NCI-H446 (cell line): ENCODE measurements at regions not wholly inside any gene's neighbourhood (a gene's known extent, or its start where the extent isn't known, plus 50 kb on each side); places are given as distances from the start of the nearest gene placed in this dataset.
"Not testable (repeated sequence)": the region's sequence is repeated elsewhere in the genome, so short reads cannot be mapped to it uniquely, and the experiment has no call there.

ENCODE experiments used
- DNase-seq, 2 experiments: peaks; one replicate each; lab custom pipeline; 2025; lab: John Stamatoyannopoulos, UW

GRCh38 chr13:44750630-44751029 lies 174.5 kb upstream of the TSC22D1 start:
- DNase-seq, result no peak

- DNase-seq, result no peak
Measured at GRCh38 chr13:44749906-44750305, 173.8 kb upstream of the TSC22D1 start.

GRCh38 chr13:44748439-44748838 lies 172.3 kb upstream of the TSC22D1 start:
- no peak for DNase-seq

GRCh38 chr13:44747179-44747578 lies 171.0 kb upstream of the TSC22D1 start:
- DNase-seq, result no peak

DNA sequence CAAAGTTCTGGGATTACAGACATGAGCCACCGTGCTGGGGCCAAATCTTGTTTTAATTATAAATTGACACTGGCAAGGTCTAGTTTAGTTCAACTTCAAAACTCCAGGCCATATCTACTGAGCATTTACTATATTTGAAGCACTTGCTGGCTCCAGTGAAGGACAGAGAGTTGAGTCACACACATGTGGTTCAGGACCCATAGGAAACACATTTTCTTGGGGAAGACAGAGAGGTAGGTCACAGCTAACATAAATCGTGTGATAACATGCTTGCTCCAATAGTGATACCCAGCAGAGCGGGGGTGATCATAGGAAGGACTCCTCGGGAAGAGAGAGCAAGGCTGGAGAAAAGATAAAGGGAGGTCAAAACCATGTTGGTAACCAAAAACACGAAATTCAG lies 170.6 kb upstream of the TSC22D1 start:
- no peak for DNase-seq

GRCh38 chr13:44744880-44745633 lies 168.9 kb upstream of the TSC22D1 start:
- DNase-seq, result no peak

DNA sequence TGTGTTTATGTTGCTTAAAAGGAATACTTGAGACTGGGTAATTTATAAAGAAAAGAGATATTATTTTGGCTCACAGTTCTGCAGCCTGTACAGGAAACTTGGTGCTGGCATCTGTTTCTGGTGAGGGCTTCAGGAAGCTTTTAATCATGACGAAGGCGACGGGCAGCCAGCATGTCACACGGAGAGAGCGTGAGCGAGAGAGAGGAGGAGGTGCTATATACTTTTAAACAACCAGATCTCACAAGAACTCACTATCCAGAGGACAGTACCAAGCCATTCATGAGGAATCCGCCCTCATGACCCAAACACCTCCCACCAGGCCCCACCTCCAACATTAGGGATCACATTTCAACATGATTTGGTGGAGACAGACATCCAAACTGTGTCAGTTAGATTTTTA lies 163.4 kb upstream of the TSC22D1 start:
- no peak for DNase-seq

DNA sequence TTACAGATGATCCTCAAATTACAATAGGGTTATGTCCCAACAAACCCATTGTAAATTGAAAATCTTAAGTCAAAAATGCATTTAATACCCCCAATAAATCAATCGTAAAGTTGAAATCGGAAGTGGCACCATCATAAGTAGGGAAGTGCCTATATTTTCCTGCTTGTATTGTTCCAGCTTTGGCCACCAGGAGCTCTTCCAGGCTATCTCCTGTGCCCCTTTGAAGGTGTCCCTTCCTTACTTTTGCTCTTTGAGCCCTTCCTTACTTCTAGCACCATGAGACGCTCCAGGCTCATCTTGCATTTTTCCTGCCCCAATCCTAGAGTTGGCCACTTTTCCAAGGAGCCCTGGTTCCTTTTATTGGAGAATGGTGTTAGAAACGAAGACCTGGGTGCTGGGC lies 163.0 kb upstream of the TSC22D1 start:
- DNase-seq, result no peak

- no peak for DNase-seq
Measured at GRCh38 chr13:44738463-44738862, 162.3 kb upstream of the TSC22D1 start.

GRCh38 chr13:44735806-44736205 lies 159.7 kb upstream of the TSC22D1 start:
- DNase-seq, result no peak

- peak in 1 of 2 experiments; percentile 62 for DNase-seq
Measured at GRCh38 chr13:44734201-44734707, 158.1 kb upstream of the TSC22D1 start.

GRCh38 chr13:44732503-44733098 lies 156.5 kb upstream of the TSC22D1 start:
- DNase-seq, result no peak

- no peak for DNase-seq
Measured at GRCh38 chr13:44730851-44731250, 154.7 kb upstream of the TSC22D1 start.

DNA sequence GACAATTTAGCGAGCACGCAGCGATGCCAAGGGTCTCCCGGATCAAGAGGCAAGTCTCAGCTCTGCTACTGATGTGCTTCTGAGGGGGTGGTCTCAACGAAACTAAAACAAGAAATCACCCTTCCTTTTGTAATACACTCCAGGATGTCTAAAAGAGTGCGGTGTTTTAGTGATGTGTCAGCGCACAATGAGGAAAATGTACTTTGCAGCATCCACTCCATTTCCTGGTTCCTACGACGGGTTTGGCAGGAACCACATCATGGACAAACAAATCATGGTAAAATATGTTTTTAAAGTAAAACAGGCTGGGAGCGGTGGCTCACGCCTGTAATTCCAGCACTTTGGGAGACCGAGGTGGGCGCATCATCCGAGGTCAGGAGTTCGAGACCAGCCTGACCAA lies 154.0 kb upstream of the TSC22D1 start:
- DNase-seq, result no peak

GRCh38 chr13:44727591-44727990 lies 151.5 kb upstream of the TSC22D1 start:
- not testable (repeated sequence) for DNase-seq

GRCh38 chr13:44726778-44727177 lies 150.6 kb upstream of the TSC22D1 start:
- no peak for DNase-seq

- peak in 1 of 2 experiments; percentile 38 for DNase-seq
Measured at GRCh38 chr13:44726214-44726613, 150.1 kb upstream of the TSC22D1 start.

DNA sequence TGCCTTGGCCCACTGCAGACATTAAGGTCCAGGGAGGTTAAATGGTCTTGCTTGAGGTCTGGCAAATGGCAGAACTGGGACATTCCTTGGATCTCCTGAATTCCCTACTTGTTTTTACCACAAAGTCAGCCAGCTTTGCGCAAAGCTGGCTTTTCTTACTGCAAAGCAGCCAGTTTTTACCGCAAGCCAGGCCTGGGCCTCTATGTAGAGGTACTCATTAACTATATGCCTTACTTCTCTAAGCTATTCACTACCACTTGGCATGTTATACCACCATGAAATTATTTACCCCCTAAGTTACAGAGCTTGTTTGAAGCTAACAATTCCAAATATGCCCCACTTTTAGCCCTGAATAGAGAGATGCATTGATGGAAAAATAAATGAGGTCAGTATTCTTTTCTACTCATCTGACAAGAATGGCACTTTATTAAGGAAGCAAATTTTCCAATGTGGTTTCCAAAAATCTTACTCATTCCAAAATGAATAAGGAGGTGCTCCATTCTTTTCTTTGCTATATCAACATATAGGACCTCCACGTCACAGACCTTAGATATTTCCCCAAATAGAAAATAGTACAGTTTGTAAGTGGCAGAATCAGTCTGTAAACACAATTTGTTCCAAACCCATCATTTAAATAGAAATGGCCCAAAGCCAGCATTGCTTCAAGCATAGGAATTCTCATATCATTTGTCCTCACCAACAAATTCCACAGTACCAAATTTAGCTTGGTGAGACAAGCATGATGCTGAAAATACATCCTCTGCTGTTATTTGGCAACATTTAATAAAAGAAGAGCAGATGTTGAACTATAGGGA lies 143.9 kb upstream of the TSC22D1 start:
- no peak for DNase-seq

DNA sequence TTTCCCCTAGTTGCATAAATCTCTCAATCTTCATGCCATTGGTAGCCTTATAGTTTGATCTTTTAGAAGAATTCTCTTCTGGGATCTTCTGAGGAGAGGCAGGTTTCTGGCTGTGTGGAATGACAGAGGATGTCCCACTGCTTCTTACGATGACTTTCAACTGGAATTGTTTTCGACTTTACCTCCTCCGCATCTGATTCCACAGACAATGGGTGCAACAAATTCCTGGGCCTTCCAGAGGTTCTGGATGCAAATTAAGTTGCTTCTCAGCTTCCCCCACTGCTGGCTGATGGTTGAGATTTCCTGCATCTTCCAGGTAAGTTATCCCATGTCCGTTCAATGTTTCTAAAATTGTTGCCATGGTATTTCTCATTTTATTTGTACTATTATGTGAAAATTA lies 142.3 kb upstream of the TSC22D1 start:
- DNase-seq, result no peak

- DNase-seq, result peak; percentile 28 to 65
Measured at GRCh38 chr13:44715287-44716230, 139.4 kb upstream of the TSC22D1 start.

DNA sequence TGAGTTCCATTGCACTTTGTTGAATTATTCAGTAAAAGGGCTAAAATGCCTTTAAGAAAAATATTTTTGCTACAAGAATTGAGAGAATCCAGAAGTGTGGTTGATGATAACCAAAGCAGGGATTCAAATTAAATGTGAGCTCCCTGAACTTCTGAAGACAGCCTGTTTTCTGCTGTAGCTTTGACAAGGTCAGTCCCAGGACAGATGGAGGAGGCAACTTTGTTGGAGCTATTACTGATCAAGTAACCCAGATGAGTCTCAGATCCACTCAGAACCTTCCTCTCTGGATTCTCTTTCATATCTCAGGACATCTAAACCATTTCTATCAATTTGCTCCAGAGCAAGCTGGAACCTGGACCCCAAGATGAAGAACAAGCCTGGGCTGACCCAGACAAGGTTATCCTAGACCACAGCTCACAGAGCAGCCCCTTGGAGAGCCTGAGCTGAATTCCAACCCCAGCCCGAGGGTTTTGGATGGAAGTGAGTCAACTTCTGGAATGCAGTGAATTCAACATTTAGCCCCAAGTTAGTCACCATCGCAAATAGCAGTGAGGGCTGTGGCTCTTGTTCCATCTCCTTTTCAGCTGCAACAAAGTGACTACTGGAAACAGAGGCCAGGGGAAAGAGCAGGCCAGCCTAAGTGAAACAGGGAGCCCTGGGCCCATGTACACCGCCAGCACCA lies 137.8 kb upstream of the TSC22D1 start:
- DNase-seq, result no peak
